ENCODE measurements at regions not wholly inside any gene's neighbourhood (a gene's known extent, or its start where the extent isn't known, plus 50 kb on each side); places are given as distances from the start of the nearest gene placed in this dataset.

- Histone ChIP-seq H3K23me2 (ENCODE audit: low read depth, low read length) (no peaks in the 10 kb centered on the region), H2BK15ac (ENCODE audit: low read length) (no peak overlapping the region), H4K8ac (ENCODE audit: extremely low read depth, insufficient read depth, low read length) (no peak overlapping the region), H3K27ac (ENCODE audit: low read depth, low read length) (no peak overlapping the region), H2BK20ac (ENCODE audit: low read length) (no peak overlapping the region), H3K79me1 (ENCODE audit: low read depth, low read length) (no peaks in the 10 kb centered on the region), H3K4me1 (replicated peaks in 1 of 4; ENCODE audit: control insufficient read depth in 3 of 4, insufficient read depth in 4 of 4, low read length in 3 of 4) (peaks cover 0 to 4% (median 3%) of the 10 kb centered on the region in 4 experiments; a peak in 3 of 7 replicates), H2AFZ (ENCODE audit: low read length) (no peak overlapping the region), H3K27me3 (replicated peaks in 1 of 4; ENCODE audit: control insufficient read depth in 3 of 4, extremely low read depth in 1 of 4, insufficient read depth in 3 of 4, low read length in 3 of 4) (no peaks in the 10 kb centered on the region), H3K23ac (ENCODE audit: insufficient read length) (no peak overlapping the region), H3K36me3 (ENCODE audit: control insufficient read depth in 2 of 4, insufficient read depth in 4 of 4, low read length in 3 of 4) (no peaks in the 10 kb centered on the region), H3K18ac (ENCODE audit: extremely low read depth, low read length) (no peak overlapping the region), H3K79me2 (ENCODE audit: control insufficient read depth in 1 of 2, insufficient read depth in 2 of 2, low read length in 2 of 2) (no peaks in the 10 kb centered on the region), H2BK12ac (ENCODE audit: low read depth, low read length) (no peak overlapping the region), H4K20me1 (replicated peaks in 1 of 2; ENCODE audit: control insufficient read depth in 1 of 2, insufficient read depth in 2 of 2, low read length in 2 of 2) (no peaks in the 10 kb centered on the region), H3K14ac (ENCODE audit: insufficient read length) (no peak overlapping the region), H4K5ac (ENCODE audit: insufficient read length, low read depth, low read length) (no peak overlapping the region), H3K4ac (replicated peaks; ENCODE audit: insufficient read length, low read depth, low read length) (no peak overlapping the region), H3K56ac (replicated peaks; ENCODE audit: insufficient read length, low read depth, low read length) (no peak overlapping the region), H3K4me3 (ENCODE audit: extremely low read depth in 1 of 4, insufficient read depth in 2 of 4, low read depth in 3 of 4, low read length in 4 of 4) (no peak overlapping the region), H2AK5ac (ENCODE audit: low read depth, low read length) (no peak overlapping the region), H2BK120ac (replicated peaks; ENCODE audit: low read depth, low read length) (no peak overlapping the region), H4K91ac (replicated peaks; ENCODE audit: insufficient read length, low read length) (no peak overlapping the region), H3K9me3 (ENCODE audit: insufficient read depth in 2 of 2, low read depth in 1 of 2, low read length in 1 of 2) (peaks cover 21 to 22% of the 10 kb centered on the region in 2 experiments), H3K9ac (replicated peaks in 1 of 4; ENCODE audit: extremely low read depth in 1 of 4, low read depth in 3 of 4, low read length in 3 of 4) (no peak overlapping the region), H3K4me2 (ENCODE audit: insufficient read depth in 1 of 2, low read depth in 2 of 2, low read length in 2 of 2) (no peak overlapping the region), H2BK5ac (ENCODE audit: low read depth, low read length) (no peak overlapping the region)
- ChIA-PET CTCF (ENCODE audit: partially characterized antibody) (interaction anchor here (1.1 kb wide), 1 partner anchor 8 kb away, joined by 4 read pairs; no protein-coding TSS in a partner anchor), POLR2A (ENCODE audit: partially characterized antibody) (no interaction called here)
- DNase-seq (ENCODE audit: low read depth in 1 of 2, low spot score in 2 of 2) (no peak), FAIRE-seq (no peak)
- TF ChIP-seq EZH2 (IDR thresholded peaks at IDR 0.05; ENCODE audit: low read depth, low read length, severe bottlenecking) (no peak), KDM5A (IDR thresholded peaks at IDR 0.05; ENCODE audit: low read length) (no peak), CTBP2 (IDR thresholded peaks at IDR 0.05; ENCODE audit: borderline replicate concordance, insufficient read depth, insufficient read length, low read length) (no peak), YY1 (IDR thresholded peaks at IDR 0.05; ENCODE audit: low read depth, low read length) (no peak), POLR2A (IDR thresholded peaks at IDR 0.05; ENCODE audit: control extremely low read depth in 1 of 2, low read depth in 2 of 2, low read length in 2 of 2) (no peak), ATF2 (IDR thresholded peaks at IDR 0.05; ENCODE audit: low read length) (no peak), TAF7 (optimal IDR thresholded peaks at IDR 0.05; ENCODE audit: borderline replicate concordance, low read depth, low read length) (no peak), EGR1 (IDR thresholded peaks at IDR 0.05; ENCODE audit: borderline replicate concordance, low read depth, low read length) (no peak), CHD1 (IDR thresholded peaks at IDR 0.05; ENCODE audit: low read depth, low read length) (no peak), SIRT6 (IDR thresholded peaks at IDR 0.05; ENCODE audit: low read length) (no peak), ASH2L (IDR thresholded peaks at IDR 0.05; ENCODE audit: low read length) (no peak), CREB1 (IDR thresholded peaks at IDR 0.05) (no peak), CEBPB (IDR thresholded peaks at IDR 0.05; ENCODE audit: low read depth, low read length) (no peak), E2F6 (IDR thresholded peaks at IDR 0.05) (no peak), RBBP5 (IDR thresholded peaks at IDR 0.05; ENCODE audit: borderline replicate concordance, low read depth, low read length) (no peak)
Observed at GRCh38 chr9:129518074-129518473, 102.8 kb downstream of the C9orf50 start.
